Iris pigment epithelial cell (primary cell): ENCODE measurements at regions not wholly inside any gene's neighbourhood (a gene's known extent, or its start where the extent isn't known, plus 50 kb on each side); places are given as distances from the start of the nearest gene placed in this dataset.

Experiments used
- DNase-seq: peaks from one replicate; pipeline ENCODE4 v3.0.0-alpha.2; 2011; ENCODE audit warnings: low read depth

DNA sequence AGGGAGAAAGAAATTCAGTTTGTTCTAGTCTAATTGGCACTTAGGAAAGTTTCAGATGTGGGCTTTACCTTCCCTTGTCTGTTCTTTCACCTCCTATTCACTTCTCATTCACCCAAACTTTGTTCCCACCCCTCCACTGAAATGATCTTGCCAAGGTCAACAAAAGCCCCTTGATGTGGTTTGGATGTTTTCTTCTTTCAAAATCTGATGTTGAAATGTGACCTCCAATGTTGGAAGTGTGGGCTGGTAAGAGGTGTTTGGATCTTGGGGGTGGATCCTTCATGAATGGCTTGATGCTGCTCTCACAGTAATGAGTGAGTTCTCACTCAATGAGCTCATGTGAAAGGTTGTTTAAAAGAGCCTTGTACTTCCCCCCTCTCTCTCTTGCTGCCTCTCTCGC is 379.3 kb downstream of the HHIPL2 start:
- no peak for DNase-seq

DNA sequence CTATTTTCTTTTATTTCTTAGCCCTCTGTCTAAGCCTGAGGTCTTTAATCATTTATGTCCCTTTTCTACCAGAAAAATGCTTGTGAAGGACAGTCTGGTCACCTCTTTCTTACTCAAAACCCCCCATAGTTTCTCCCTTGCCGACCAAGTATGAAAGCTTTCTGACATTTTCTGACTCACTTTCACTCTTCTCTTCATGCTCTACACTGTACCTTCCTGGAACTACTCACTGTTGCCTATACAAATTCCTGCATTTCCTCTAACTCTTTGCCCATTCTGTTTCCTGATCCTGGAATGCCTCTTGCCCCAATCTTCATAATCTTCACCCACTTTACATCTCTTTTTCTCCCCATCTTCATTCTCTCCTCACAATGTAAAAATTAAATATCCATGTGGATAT is 380.0 kb downstream of the HHIPL2 start:
- DNase-seq = no peak

DNA sequence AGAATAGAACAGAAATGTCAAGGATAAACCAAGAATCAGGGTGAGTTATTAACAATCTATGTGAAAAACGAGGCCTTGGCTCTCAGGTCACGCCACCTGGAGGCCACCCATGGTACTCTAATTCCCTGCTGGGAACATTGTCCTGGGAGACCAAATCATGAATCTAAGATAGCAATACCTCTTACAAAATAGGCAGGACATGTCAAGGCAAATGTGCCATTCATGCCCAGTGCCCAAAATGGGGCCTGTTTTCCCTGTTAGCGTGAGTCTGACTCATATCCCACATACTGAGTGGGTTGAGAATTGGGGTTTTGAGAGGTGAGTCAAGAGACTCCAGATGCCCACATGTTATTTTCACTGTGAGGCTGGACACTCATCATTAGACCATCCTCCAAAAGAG is 380.8 kb downstream of the HHIPL2 start:
- peak; percentile 63 for DNase-seq

DNA sequence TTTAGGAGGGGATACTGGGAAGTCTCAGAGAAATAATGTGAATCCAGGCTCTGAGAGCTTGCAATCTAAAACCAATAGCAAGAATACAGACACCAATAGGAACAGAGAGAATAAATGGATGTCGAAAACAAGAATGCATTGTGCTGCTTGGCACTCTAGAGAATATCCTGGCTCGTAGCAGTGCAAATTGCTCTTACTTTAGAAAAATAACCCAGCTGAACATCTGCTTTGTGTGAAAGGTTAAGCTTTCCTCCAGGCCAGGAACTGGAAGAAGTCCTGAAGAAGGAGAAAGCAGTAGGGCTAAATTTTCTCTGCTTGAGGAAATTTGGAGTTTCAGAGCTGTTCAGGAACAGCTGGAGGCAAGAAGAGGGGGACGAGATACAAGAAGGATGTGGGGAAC is 382.3 kb downstream of the HHIPL2 start:
- DNase-seq = no peak

DNA sequence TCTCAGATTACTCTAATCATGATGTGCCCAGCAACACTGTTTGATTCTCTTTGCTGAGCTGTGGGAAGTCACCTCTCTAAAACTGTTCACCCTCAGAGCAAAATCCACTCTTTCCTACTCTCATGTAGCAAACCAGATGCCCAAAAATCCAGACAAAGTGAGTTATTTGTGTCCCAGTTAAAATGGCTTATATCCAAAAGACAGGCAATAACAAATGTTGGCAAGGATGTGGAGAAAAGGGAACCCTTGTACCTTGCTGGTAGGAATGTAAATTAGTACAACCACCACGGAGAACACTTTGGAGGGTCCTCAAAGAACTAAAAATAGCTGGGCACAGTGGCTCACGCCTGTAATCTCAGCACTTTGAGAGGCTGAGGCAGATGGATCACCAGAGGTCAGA is 384.0 kb downstream of the HHIPL2 start:
- DNase-seq = no peak

DNA sequence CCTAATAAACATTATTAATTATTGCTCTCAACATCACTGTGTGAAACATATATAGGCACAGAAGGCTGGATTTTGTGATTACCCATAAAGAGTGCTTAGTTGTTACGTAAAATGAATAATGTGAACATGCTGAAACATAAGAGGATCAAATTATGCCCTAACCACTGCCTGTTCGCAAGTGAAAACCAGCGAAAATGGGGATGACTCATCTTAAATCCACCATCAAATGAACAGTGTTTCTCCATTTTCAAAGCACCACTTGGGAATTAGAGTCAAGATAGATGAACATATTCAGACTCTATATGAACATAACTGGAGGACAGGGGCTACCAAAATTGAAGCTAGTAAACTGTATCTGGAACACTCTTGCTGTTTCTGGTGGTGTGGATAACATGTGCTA is 386.2 kb downstream of the HHIPL2 start:
- no peak for DNase-seq

DNA sequence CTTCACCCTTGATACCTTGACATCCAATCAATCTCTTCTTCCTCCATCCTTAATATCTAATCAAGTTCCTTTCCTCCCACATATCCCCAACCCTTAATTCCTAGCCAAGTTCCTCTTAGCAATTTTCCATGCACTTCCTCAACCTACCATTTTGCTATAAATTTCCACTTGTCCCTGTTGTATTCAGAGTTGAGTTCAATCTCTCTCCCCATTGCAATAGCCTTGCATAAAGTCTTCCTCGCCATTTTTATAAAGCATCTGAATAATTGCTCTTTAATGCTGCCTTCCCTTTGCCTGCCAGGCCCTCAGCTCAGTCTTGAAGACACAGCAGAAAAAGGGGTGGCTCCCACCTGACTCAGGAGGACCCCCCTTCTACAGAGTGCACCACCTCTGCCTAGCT is 390.3 kb downstream of the HHIPL2 start:
- DNase-seq = no peak

DNA sequence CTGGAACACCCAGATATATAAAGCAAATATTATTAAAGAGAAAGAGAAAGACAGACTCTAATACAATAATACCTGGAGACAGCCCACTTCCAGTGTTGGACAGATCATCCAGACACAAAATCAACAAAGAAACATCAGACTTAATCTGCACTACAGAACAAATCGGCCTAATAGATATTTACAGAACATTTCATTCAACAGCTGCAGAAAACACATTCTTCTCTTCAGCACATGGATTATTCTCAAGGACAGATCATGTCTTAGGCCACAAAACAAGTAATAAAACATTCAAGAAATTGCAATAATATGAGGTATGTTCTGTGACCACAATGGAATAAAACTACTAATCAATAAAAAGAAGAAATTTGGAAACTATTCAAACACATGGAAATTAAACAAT is 398.3 kb upstream of the DUSP10 start:
- no peak for DNase-seq

DNA sequence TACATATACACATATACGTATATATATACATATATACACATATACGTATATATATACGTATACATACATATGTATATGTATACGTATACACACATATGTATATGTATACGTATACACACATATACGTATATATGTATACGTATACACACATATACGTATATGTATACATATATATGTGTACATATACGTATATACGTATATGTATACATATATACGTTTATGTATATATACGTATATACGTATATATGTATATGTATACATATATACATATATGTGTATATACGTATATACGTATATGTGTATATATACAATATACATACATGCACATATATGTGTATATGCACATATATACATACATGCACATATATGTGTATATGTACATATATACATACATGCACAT is 396.2 kb upstream of the DUSP10 start:
- DNase-seq = no peak

DNA sequence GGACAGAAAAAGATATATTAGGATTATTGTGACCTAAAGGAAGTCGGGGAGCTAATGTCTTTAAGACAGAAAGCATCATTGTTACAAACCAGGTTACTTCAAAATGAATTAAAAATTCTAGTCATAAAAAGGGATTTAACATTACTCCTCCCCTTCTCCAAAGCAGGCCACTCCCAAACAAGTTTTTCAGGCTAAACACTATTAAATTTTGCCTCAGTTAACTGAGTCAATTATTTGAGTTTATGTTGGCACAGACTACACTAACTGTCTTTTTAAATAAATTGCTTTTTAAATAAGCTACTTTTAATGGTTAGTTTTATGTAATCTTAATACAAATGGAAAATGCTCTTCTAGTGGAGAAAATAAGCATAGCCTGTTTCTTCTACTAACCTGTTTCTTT is 395.0 kb upstream of the DUSP10 start:
- DNase-seq = no peak

DNA sequence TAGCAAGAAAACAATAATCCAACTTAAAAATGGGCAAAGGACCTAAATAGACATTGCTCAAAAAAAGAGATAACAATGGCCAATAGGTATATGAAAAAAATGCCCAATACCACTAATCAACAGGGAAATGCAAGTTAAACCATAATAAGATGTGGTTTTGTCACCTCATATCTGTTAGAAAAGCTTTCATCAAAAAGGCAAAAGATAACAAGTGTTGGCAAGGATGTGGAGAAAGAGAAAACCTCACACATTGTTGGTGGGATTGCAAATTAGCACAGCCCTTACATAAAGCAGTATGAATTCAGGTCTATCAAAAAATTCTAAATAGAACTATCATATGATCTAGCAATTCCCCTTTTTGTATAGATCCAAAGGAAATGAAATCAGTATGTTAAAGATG is 387.2 kb upstream of the DUSP10 start:
- no peak for DNase-seq

DNA sequence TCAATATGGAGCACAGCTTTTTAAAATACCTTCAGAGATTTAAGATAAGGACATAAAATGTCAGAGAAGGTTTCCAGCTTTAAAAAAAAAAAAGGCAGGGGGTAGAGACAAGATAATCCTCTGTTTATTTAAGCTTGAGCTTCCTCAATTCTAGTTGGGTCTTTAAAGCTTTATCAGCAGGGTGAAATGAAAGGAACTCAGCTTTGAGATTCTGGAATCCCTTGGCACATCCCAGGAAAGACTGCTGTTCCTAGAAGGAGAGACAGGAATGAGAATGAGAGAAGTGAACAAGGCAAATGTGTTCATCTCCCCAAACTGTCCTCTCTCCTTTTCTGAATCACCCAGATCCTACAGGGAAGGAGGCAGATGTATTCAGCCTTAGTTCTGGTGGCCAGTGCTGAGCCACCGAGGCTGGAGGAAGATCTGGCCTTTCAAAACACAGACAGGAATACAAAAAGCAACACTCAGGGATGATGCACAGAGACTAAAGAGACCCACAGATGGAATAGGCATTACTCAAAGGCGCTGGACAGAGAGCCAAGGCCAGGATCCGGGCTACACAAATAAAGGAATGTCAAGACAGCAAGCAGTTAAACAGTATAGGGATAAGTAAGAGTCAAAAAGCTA is 385.8 kb upstream of the DUSP10 start:
- DNase-seq = no peak

DNA sequence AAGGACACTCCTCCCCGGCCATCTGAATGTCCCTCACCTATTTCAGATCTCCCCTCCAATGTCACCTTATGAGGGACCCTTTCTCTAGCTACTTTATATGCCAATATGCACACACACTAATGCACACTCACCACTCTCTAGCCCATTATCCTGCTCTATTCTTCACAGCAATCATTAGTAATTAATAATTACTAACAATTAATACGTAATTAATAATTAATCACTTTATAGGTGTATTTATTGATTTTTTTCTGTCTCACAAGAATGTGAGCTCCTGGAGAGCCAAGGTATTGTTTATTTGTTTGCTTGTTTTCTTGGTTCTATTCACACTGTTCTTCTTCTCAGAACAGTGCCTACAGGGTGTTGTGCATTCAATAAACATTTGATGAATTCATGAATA is 385.2 kb upstream of the DUSP10 start:
- DNase-seq = no peak

DNA sequence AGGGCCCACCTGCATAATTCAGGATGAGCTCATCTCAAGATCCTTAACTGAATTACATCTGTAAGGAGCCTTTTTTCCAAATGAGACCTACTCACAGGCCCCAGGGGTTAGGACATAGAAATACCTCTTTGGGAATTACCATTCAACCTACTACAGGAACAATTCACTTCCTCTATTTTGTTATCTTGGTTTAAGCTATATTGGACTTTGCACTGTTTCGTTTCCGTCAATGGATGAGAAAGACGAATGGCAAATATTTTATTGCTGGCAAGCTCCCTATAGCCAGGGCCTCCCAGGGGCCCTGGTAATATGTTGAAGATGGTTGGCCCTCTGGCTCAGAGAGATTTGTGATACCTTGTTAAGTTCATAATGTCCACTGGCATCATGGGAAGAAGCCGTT is 384.2 kb upstream of the DUSP10 start:
- DNase-seq = no peak

DNA sequence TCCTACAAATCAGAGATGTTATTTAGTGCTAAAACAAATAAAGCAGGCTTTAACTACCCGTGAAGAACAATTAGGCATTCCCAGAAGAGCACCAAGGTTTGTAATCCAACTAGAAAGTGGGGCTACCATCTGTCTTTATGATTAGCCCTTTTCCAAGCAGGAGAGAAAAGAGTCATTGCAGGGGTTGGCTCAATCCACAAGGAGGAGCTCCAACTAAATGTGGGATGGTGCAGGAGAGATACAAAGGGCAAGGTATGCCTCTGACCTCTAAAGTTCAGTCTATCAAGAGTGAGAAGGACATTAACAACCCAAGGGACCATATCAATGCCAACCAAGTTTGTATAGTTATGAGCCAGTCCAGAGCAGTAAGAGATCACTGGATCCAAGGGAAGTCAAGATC is 382.7 kb upstream of the DUSP10 start:
- no peak for DNase-seq

DNA sequence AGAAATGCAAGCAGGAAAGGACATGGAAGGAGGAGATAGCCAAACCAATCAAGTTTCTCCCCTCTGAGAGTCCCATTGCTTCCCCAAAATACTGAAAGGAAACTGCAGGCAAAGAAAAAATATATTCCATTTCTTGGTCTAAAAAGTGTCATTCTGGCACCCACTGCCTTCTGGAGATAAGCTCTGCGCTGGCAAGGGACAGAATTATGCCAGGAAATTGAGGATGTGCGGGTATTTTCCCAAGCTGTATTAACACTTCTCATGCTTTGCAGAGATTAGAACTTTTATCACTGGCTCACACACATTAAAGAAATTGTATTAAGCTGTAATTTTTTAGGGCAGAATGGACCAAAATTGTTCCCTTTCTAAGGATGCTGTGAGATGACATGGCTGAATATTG is 381.2 kb upstream of the DUSP10 start:
- DNase-seq = no peak

DNA sequence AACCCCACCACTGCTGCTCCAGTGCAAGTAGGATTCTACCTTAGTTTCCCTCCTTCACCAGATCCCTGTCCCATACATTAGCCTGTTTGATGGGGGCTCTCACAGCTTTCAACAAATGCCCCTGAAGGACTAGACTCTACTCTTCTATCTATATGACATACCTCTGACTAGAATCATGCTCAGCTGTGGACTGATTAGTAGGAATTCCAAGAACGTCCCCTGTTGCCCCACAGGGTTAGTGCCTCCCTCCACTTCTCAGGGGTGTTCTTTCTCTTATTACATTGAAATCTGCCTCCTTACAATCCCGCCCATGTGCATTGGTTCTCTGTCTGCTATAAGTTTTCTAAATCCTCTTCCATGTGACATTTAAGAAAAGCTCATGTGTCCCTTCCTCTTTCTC is 375.9 kb upstream of the DUSP10 start:
- no peak for DNase-seq

DNA sequence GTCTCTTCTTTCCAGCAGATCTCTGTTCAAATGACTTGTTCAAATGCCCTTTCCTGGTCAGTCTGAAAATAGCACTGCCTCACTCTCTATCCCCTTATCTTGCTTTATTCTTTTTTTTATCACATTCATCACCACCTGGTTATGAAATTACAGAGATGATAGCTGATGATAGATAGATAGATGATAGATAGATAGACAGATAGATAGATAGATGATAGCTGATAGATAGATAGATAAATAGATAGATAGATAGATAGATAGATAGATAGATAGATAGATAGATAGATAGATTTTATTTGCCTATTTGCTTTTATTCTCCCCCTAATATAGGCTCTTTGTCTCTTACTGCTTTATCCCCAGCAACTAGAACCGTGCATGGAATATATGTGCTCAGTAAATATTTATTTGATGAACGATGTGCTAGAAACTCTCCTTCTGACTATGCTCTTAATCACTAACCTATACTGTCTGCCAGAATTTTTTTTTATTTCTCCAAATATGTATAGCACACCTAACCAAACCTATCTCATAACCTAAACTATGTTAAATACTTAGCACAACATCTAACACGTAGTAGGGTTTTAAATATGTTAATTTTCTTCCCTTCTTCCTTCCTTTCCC is 372.8 kb upstream of the DUSP10 start:
- DNase-seq = no peak

DNA sequence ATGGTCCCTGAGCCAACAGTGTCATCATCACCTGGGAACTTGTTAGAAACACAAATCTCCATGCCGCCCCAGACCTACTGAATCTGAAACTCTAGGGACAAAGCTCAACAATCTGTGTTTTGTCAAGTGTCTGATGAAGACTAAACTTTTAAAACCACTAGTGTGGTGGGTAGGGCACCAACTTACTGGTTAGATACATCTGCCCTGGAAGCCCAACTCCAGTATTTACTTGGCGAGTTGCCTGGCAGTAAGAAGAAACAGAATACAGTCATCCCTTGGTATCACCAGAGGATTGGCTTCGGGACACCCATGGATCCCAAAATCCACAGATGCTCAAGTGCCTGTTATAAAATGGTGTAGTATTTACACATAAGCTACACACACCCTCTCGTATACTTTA is 367.9 kb upstream of the DUSP10 start:
- no peak for DNase-seq

DNA sequence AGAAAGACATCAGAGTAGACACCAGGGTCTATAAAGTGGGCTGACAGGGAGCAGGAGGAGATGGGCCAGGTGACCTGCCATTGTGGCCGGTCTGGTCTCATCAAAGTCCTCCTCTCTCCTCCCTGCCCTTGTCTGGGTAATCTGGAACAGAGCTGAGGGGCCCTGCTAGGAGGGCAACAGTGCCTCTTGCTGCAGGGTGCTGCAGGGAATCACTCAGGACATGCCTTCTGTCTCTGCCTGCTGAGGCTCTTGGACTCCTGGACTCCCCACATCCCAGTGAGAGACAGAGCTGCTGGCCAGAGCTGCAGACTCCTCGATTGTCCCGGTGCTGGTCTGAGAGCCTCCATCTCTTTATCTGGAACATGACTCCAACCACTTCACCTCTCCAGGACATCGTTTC is 366.1 kb upstream of the DUSP10 start:
- no peak for DNase-seq

DNA sequence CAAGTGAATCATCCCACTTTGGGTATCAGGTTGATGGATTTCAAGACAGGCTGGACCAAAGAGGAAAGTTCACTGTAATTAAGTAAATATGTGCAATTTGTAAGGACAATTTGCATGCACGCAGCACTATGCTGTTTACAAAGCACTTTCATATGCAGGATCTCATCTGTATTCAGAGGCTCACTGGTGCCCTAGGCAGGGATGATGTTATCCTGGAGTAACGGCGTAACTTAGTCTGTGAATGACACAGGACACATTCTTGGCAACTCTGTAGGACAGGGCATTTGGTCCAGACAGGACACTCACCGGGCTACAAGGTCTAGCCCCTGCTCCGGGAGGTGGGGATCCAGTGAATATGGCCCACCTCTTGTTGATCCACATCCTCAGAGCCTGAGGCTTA is 365.4 kb upstream of the DUSP10 start:
- no peak for DNase-seq

DNA sequence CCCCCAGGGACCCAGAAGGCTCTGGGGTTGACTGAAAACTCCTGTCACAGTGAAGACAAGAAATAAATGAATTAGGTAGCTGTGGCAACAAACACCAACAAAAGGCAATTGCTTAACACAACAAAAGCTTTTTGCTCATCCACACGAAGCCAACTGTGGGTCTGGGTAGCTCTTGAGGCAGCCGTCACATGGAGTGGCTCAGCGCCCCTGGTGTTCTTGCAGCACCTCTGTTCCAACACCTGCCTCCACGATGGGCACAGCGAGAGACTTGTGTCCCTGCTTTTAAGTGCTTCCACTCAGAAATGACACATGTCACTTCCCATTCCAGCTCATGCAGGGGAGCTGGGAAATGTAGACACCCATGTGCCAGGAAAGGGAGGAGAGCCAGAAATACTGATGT is 364.5 kb upstream of the DUSP10 start:
- DNase-seq = no peak

DNA sequence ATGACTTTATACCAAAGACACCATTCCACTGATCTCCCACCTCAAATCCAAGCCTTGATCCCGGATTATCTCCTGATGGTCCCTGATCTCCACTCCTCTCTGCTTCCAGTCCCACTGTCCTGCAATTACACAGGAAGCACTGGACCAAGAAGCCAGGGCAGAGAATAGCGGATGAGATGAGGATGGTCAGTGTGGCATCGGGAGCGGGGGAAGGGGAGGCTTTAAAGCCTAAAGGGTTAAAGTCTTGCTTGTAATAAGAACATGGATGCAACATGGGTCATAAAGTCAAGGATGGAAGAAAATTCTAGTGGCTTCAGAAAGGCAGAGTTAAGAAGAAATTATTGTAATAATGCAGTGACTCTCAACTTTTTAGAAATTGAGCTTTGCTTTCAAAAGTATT is 364.0 kb upstream of the DUSP10 start:
- no peak for DNase-seq

DNA sequence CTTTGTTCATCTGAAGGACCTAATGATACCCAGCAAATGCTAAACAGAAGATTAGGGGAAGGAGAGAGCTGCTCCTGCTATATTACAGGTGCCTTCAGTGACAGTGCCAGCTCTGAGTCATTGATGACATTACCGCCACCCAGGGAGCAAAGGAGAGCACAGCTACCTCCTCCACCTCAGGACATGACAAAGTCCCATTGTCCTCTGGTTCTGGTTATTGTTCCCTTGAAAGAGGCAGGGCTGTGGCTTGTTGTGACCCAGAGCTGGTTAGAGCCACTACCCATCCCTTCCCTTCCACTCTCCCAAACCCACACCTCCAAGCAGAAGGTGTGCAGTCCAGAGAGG is 363.5 kb upstream of the DUSP10 start:
- DNase-seq = no peak
